GM12865 (cell line): ENCODE measurements at regions not wholly inside any gene's neighbourhood (a gene's known extent, or its start where the extent isn't known, plus 50 kb on each side); places are given as distances from the start of the nearest gene placed in this dataset.

Experiments used
- DNase-seq: peaks from one replicate; pipeline ENCODE4 v3.0.0; 2010; ENCODE audit warnings: low read depth
- H3K4me3 ChIP-seq: 2 replicates; pipeline ENCODE4 v1.5.1; 2011; ENCODE audit warnings: mild to moderate bottlenecking, low read depth, low read length, control low read depth
- CTCF ChIP-seq: IDR thresholded peaks from 2 replicates; pipeline ENCODE4 v1.5.1; 2011; ENCODE audit warnings: low read length, control low read depth, low read depth, inconsistent platforms; ENCODE audit not compliant: insufficient read depth; ENCODE audit errors: missing control alignments

GRCh38 chr10:53123311-53123710 is 350.7 kb upstream of the MBL2 start:
- DNase-seq = no peak
- no peak for TF ChIP-seq CTCF

GRCh38 chr10:53122281-53122680 is 349.7 kb upstream of the MBL2 start:
- TF ChIP-seq CTCF = no peak
- peak; percentile 43 for DNase-seq
- H3K4me3 ChIP-seq = no peak overlapping the region

More at GRCh38 chr10:53123311-53123710, 350.7 kb upstream of the MBL2 start:
- H3K4me3 ChIP-seq = no peak overlapping the region

- H3K4me3 ChIP-seq = no peak overlapping the region
- TF ChIP-seq CTCF = no peak
- DNase-seq = no peak
These were observed 343.1 kb upstream of the MBL2 start for GRCh38 chr10:53115660-53116059.

GRCh38 chr10:53111529-53111928 is 338.9 kb upstream of the MBL2 start:
- DNase-seq = peak; percentile 81
- peak overlapping the region; percentile 10; the same call in 1 of the 2 replicates for H3K4me3 ChIP-seq

GRCh38 chr10:53109320-53109719 is 336.7 kb upstream of the MBL2 start:
- no peak overlapping the region for H3K4me3 ChIP-seq
- no peak for TF ChIP-seq CTCF
- DNase-seq = no peak

More at GRCh38 chr10:53111529-53111928, 338.9 kb upstream of the MBL2 start:
- TF ChIP-seq CTCF = no peak

GRCh38 chr10:53108317-53108934 is 335.8 kb upstream of the MBL2 start:
- no peak for TF ChIP-seq CTCF

GRCh38 chr10:53107711-53108110 is 335.1 kb upstream of the MBL2 start:
- H3K4me3 ChIP-seq = no peak overlapping the region
- no peak for DNase-seq
- no peak for TF ChIP-seq CTCF

More at GRCh38 chr10:53108317-53108934, 335.8 kb upstream of the MBL2 start:
- peak; percentile 16 for DNase-seq
- no peak overlapping the region for H3K4me3 ChIP-seq
